ENCODE measurements at regions not wholly inside any gene's neighbourhood (a gene's known extent, or its start where the extent isn't known, plus 50 kb on each side); places are given as distances from the start of the nearest gene placed in this dataset.

DNA sequence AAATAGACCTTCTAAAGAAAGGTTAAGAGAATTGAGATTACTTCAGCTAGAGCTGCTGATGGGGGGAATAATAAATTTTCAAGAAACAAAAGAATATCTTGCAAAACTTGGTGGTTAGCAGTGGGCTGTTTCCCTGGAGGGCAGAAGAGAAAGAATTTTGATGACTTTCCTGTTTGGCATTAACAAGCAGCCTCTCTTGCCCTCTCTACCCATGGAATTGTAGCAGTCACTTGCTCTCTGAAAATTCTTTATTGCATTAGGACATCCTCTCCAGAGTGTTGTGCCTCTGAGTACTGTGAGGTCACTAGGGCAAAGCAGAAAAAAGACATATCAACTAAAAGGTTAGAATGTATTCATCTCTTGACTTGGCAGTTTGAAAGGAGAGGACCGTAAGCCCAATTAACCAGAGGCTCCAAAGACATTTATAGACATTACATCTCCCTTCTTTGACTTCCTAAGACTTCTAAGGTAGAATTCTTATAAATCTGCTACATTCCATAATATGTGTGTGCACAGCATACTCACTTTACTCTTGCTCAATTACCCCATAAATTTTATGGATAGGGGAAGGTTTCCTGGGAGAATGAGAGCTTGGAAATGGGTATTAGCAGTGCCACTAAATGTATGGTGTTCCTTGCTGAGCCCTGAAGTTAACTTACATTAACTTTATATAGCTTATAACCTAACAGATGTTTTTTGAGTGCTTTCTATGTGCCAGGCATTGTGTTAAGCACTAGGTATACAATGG lies 215.3 kb downstream of the KIF20B start:
- TF ChIP-seq, protein P1, sequence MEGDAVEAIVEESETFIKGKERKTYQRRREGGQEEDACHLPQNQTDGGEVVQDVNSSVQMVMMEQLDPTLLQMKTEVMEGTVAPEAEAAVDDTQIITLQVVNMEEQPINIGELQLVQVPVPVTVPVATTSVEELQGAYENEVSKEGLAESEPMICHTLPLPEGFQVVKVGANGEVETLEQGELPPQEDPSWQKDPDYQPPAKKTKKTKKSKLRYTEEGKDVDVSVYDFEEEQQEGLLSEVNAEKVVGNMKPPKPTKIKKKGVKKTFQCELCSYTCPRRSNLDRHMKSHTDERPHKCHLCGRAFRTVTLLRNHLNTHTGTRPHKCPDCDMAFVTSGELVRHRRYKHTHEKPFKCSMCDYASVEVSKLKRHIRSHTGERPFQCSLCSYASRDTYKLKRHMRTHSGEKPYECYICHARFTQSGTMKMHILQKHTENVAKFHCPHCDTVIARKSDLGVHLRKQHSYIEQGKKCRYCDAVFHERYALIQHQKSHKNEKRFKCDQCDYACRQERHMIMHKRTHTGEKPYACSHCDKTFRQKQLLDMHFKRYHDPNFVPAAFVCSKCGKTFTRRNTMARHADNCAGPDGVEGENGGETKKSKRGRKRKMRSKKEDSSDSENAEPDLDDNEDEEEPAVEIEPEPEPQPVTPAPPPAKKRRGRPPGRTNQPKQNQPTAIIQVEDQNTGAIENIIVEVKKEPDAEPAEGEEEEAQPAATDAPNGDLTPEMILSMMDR (IDR thresholded peaks at IDR 0.05), result no peak
- no peak for TF ChIP-seq POLR2A (IDR thresholded peaks at IDR 0.05)
